ENCODE measurements at regions not wholly inside any gene's neighbourhood (a gene's known extent, or its start where the extent isn't known, plus 50 kb on each side); places are given as distances from the start of the nearest gene placed in this dataset.
"Not testable (repeated sequence)": the region's sequence is repeated elsewhere in the genome, so short reads cannot be mapped to it uniquely, and the experiment has no call there.

- not testable (repeated sequence) for H3K36me3 ChIP-seq (replicated peaks; ENCODE audit: control insufficient read depth, insufficient read depth, low read length); DNase-seq; H3K27me3 ChIP-seq (ENCODE audit: control insufficient read depth, insufficient read depth, low read length); H3K4me3 ChIP-seq (ENCODE audit: insufficient read depth, low read depth, low read length)
These were observed 131.5 kb downstream of the ZFAND4 start for GRCh38 chr10:45541032-45541431.

GRCh38 chr10:45540589-45540988 lies 132.0 kb downstream of the ZFAND4 start:
- H3K27me3 ChIP-seq (ENCODE audit: control insufficient read depth, insufficient read depth, low read length); DNase-seq; H3K36me3 ChIP-seq (replicated peaks; ENCODE audit: control insufficient read depth, insufficient read depth, low read length); H3K4me3 ChIP-seq (ENCODE audit: insufficient read depth, low read depth, low read length): not testable (repeated sequence)

- H3K4me3 ChIP-seq (ENCODE audit: insufficient read depth, low read depth, low read length); H3K36me3 ChIP-seq (replicated peaks; ENCODE audit: control insufficient read depth, insufficient read depth, low read length); DNase-seq; H3K27me3 ChIP-seq (ENCODE audit: control insufficient read depth, insufficient read depth, low read length): not testable (repeated sequence)
These were observed 133.0 kb downstream of the ZFAND4 start for GRCh38 chr10:45539569-45539968.

- H3K27me3 ChIP-seq (ENCODE audit: control insufficient read depth, insufficient read depth, low read length) = no peaks in the 10 kb centered on the region
- H3K36me3 ChIP-seq (replicated peaks; ENCODE audit: control insufficient read depth, insufficient read depth, low read length) = no peaks in the 10 kb centered on the region
- H3K4me3 ChIP-seq (ENCODE audit: insufficient read depth, low read depth, low read length) = no peak overlapping the region
- no peak for DNase-seq
These were observed 138.0 kb downstream of the ZFAND4 start for GRCh38 chr10:45534572-45534971.

GRCh38 chr10:45532480-45532879 lies 140.1 kb downstream of the ZFAND4 start:
- no peak for DNase-seq
- no peaks in the 10 kb centered on the region for H3K27me3 ChIP-seq (ENCODE audit: control insufficient read depth, insufficient read depth, low read length)
- H3K36me3 ChIP-seq (replicated peaks; ENCODE audit: control insufficient read depth, insufficient read depth, low read length) = no peaks in the 10 kb centered on the region
- no peak overlapping the region for H3K4me3 ChIP-seq (ENCODE audit: insufficient read depth, low read depth, low read length)

GRCh38 chr10:45526309-45526905 lies 146.2 kb downstream of the ZFAND4 start:
- no peaks in the 10 kb centered on the region for H3K27me3 ChIP-seq (ENCODE audit: control insufficient read depth, insufficient read depth, low read length)

GRCh38 chr10:45520476-45520875 lies 146.5 kb downstream of the ALOX5 start:
- no peaks in the 10 kb centered on the region for H3K36me3 ChIP-seq (replicated peaks; ENCODE audit: control insufficient read depth, insufficient read depth, low read length)
- no peaks in the 10 kb centered on the region for H3K27me3 ChIP-seq (ENCODE audit: control insufficient read depth, insufficient read depth, low read length)
- no peak overlapping the region for H3K4me3 ChIP-seq (ENCODE audit: insufficient read depth, low read depth, low read length)
- DNase-seq = no peak

More at GRCh38 chr10:45526309-45526905, 146.2 kb downstream of the ZFAND4 start:
- no peak for DNase-seq
- no peaks in the 10 kb centered on the region for H3K36me3 ChIP-seq (replicated peaks; ENCODE audit: control insufficient read depth, insufficient read depth, low read length)
- H3K4me3 ChIP-seq (ENCODE audit: insufficient read depth, low read depth, low read length) = no peak overlapping the region

GRCh38 chr10:45518741-45519140 lies 144.7 kb downstream of the ALOX5 start:
- no peak overlapping the region for H3K4me3 ChIP-seq (ENCODE audit: insufficient read depth, low read depth, low read length)
- no peak for DNase-seq
- no peaks in the 10 kb centered on the region for H3K36me3 ChIP-seq (replicated peaks; ENCODE audit: control insufficient read depth, insufficient read depth, low read length)
- no peaks in the 10 kb centered on the region for H3K27me3 ChIP-seq (ENCODE audit: control insufficient read depth, insufficient read depth, low read length)

- DNase-seq = peak; percentile 18
- Histone ChIP-seq H3K36me3 (replicated peaks; ENCODE audit: control insufficient read depth, insufficient read depth, low read length) (no peaks in the 10 kb centered on the region), H3K27me3 (ENCODE audit: control insufficient read depth, insufficient read depth, low read length) (no peaks in the 10 kb centered on the region), H3K4me3 (ENCODE audit: insufficient read depth, low read depth, low read length) (no peak overlapping the region)
These were observed 141.6 kb downstream of the ALOX5 start for GRCh38 chr10:45515630-45516029.

- no peak overlapping the region for H3K4me3 ChIP-seq (ENCODE audit: insufficient read depth, low read depth, low read length)
- no peaks in the 10 kb centered on the region for H3K36me3 ChIP-seq (replicated peaks; ENCODE audit: control insufficient read depth, insufficient read depth, low read length)
- H3K27me3 ChIP-seq (ENCODE audit: control insufficient read depth, insufficient read depth, low read length) = no peaks in the 10 kb centered on the region
- peak; percentile 27 for DNase-seq
These were observed 140.6 kb downstream of the ALOX5 start for GRCh38 chr10:45514291-45515270.

GRCh38 chr10:45513551-45513950 lies 139.5 kb downstream of the ALOX5 start:
- H3K36me3 ChIP-seq (replicated peaks; ENCODE audit: control insufficient read depth, insufficient read depth, low read length) = no peaks in the 10 kb centered on the region
- H3K4me3 ChIP-seq (ENCODE audit: insufficient read depth, low read depth, low read length) = no peak overlapping the region
- H3K27me3 ChIP-seq (ENCODE audit: control insufficient read depth, insufficient read depth, low read length) = no peaks in the 10 kb centered on the region
- DNase-seq = no peak

- not testable (repeated sequence) for DNase-seq; H3K36me3 ChIP-seq (replicated peaks; ENCODE audit: control insufficient read depth, insufficient read depth, low read length); H3K27me3 ChIP-seq (ENCODE audit: control insufficient read depth, insufficient read depth, low read length); H3K4me3 ChIP-seq (ENCODE audit: insufficient read depth, low read depth, low read length)
These were observed 137.9 kb downstream of the ALOX5 start for GRCh38 chr10:45511926-45512325.

GRCh38 chr10:45509491-45509890 lies 135.5 kb downstream of the ALOX5 start:
- Histone ChIP-seq H3K4me3 (ENCODE audit: insufficient read depth, low read depth, low read length) (no peak overlapping the region), H3K36me3 (replicated peaks; ENCODE audit: control insufficient read depth, insufficient read depth, low read length) (no peaks in the 10 kb centered on the region), H3K27me3 (ENCODE audit: control insufficient read depth, insufficient read depth, low read length) (no peaks in the 10 kb centered on the region)
- DNase-seq = no peak

GRCh38 chr10:45505311-45505710 lies 131.3 kb downstream of the ALOX5 start:
- H3K36me3 ChIP-seq (replicated peaks; ENCODE audit: control insufficient read depth, insufficient read depth, low read length) = no peaks in the 10 kb centered on the region
- DNase-seq = no peak
- H3K27me3 ChIP-seq (ENCODE audit: control insufficient read depth, insufficient read depth, low read length) = no peaks in the 10 kb centered on the region
- no peak overlapping the region for H3K4me3 ChIP-seq (ENCODE audit: insufficient read depth, low read depth, low read length)

GRCh38 chr10:45502458-45502857 lies 128.4 kb downstream of the ALOX5 start:
- Histone ChIP-seq H3K4me3 (ENCODE audit: insufficient read depth, low read depth, low read length) (no peak overlapping the region), H3K27me3 (ENCODE audit: control insufficient read depth, insufficient read depth, low read length) (no peaks in the 10 kb centered on the region), H3K36me3 (replicated peaks; ENCODE audit: control insufficient read depth, insufficient read depth, low read length) (no peaks in the 10 kb centered on the region)
- no peak for DNase-seq
